ENCODE measurements at regions not wholly inside any gene's neighbourhood (a gene's known extent, or its start where the extent isn't known, plus 50 kb on each side); places are given as distances from the start of the nearest gene placed in this dataset.

- TF ChIP-seq, protein P1, sequence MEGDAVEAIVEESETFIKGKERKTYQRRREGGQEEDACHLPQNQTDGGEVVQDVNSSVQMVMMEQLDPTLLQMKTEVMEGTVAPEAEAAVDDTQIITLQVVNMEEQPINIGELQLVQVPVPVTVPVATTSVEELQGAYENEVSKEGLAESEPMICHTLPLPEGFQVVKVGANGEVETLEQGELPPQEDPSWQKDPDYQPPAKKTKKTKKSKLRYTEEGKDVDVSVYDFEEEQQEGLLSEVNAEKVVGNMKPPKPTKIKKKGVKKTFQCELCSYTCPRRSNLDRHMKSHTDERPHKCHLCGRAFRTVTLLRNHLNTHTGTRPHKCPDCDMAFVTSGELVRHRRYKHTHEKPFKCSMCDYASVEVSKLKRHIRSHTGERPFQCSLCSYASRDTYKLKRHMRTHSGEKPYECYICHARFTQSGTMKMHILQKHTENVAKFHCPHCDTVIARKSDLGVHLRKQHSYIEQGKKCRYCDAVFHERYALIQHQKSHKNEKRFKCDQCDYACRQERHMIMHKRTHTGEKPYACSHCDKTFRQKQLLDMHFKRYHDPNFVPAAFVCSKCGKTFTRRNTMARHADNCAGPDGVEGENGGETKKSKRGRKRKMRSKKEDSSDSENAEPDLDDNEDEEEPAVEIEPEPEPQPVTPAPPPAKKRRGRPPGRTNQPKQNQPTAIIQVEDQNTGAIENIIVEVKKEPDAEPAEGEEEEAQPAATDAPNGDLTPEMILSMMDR (IDR thresholded peaks at IDR 0.05; ENCODE audit: low read depth, low read length) = no peak
- no peak for TF ChIP-seq POLR2A (IDR thresholded peaks at IDR 0.05; ENCODE audit: extremely low read depth, insufficient read length)
- no peak for TF ChIP-seq MYC (IDR thresholded peaks at IDR 0.05; ENCODE audit: low read depth, low read length)
Observed at GRCh38 chr11:19392321-19392720, 151.6 kb upstream of the E2F8 start.

All from NB4 (cell line).